22Rv1 (cell line): ENCODE measurements at regions not wholly inside any gene's neighbourhood (a gene's known extent, or its start where the extent isn't known, plus 50 kb on each side); places are given as distances from the start of the nearest gene placed in this dataset.

ENCODE experiments used
- ZFX ChIP-seq: fragments of 450-650 bp; IDR thresholded peaks from 2 replicates; pipeline ENCODE4 v1.6.1; 2017; ENCODE audit warnings: antibody characterized with exemption, borderline replicate concordance
- TF ChIP-seq, protein P1 (sequence below): fragments of 450-650 bp; IDR thresholded peaks from 2 replicates; pipeline ENCODE4 v1.5.1; 2017; ENCODE audit warnings: mild to moderate bottlenecking

DNA sequence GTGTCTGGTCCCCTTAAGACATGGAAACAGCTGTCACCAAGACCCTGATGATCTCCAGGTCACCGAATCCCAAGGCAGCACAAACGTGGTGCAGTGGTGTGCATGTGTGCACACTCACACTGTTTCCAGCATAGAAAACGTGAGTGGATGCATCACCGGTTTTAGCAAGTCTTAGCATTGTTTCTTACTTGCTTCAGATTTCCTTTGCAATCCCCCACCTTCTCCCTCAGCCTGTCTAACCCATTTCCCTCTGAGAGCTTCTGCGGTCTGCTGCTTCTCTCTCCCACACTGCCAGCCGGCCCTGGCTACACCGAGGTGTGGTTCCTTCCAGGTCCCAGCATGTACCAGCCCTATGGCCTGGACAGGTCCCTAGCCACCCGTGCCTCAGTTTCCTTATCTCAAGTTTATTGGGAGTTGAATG is 343.4 kb upstream of the HS6ST1 start:
- TF ChIP-seq, protein P1, sequence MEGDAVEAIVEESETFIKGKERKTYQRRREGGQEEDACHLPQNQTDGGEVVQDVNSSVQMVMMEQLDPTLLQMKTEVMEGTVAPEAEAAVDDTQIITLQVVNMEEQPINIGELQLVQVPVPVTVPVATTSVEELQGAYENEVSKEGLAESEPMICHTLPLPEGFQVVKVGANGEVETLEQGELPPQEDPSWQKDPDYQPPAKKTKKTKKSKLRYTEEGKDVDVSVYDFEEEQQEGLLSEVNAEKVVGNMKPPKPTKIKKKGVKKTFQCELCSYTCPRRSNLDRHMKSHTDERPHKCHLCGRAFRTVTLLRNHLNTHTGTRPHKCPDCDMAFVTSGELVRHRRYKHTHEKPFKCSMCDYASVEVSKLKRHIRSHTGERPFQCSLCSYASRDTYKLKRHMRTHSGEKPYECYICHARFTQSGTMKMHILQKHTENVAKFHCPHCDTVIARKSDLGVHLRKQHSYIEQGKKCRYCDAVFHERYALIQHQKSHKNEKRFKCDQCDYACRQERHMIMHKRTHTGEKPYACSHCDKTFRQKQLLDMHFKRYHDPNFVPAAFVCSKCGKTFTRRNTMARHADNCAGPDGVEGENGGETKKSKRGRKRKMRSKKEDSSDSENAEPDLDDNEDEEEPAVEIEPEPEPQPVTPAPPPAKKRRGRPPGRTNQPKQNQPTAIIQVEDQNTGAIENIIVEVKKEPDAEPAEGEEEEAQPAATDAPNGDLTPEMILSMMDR = no peak
- TF ChIP-seq ZFX = no peak
